ENCODE measurements at regions not wholly inside any gene's neighbourhood (a gene's known extent, or its start where the extent isn't known, plus 50 kb on each side); places are given as distances from the start of the nearest gene placed in this dataset.
"Not testable (repeated sequence)": the region's sequence is repeated elsewhere in the genome, so short reads cannot be mapped to it uniquely, and the experiment has no call there.

DNA sequence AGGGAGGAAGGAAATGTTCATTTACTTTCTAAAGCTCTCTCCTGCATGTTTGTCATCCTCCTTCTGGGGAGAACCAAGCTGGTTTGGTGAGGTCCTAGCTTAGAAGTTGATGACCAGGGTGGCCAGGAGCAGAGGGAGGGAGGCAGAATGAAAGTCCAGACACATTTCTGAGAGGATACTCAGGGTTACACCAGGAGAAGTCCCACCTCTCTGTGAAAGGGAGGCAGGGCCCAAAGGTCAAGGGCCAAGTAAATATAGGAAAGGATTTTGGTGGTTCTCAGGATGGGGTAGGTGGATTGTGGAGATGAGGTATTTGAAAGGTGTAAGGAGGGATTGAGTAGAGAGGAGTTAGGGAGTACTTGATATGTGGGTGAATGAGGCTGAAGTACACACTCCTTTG lies 58.0 kb upstream of the FBXO11 start:
- DNase-seq: no peak

- no peak for DNase-seq
Observed at GRCh38 chr2:47964722-47965434, 58.6 kb upstream of the FBXO11 start.

DNA sequence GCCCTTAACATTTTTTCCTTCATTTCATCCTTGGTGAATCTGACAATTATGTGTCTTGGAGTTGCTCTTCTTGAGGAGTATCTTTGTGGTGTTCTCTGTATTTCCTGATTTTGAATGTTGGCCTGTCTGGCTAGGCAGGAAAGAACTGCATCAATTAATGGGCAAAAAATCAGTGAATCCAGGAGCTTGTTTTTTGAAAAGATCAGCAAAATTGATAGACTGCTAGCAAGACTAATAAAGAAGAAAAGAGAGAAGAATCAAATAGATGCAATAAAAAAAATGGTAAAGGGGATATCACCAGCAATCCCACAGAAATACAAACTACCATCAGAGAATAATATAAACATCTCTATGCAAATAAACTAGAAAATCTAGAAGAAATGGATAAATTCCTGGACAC lies 70.4 kb upstream of the FBXO11 start:
- not testable (repeated sequence) for DNase-seq

DNA sequence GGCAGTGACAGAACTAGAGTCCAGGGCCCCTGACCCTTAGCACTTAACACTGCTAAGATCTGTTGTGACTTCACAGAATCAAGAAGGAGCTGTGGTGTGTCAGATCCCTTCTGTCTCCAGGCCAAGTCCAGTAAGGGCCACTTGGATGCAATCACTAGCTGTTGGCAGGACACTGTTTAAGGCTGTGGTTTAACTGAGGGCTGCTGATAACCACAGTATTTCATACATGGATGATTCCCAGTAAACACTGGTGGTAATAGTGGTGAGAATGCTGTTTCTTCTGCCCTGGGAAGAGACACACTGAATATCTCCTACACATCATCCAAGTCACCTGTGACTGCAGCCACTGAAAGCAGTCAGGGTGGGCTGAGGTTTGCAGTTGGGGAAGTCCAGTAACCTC lies 77.7 kb upstream of the FBXO11 start:
- no peak for DNase-seq

DNA sequence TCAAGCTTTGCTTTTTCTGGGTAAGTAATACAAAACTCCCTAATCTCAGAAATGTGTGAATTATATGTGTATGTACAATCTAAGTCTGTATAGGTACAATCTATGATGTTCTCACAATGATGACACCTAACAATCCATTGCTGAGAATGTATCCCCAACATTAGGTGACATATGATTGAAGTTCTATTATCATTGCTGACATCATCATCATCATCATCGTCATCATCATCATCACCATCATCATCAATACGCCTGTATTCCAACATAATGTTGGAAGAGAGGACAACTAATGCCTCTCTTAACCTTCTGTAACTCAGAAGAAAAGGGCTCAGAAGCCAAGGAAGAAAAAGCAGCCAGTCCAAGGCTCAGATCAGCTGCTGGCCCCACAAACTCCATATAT lies 84.2 kb upstream of the FBXO11 start:
- DNase-seq: no peak

DNA sequence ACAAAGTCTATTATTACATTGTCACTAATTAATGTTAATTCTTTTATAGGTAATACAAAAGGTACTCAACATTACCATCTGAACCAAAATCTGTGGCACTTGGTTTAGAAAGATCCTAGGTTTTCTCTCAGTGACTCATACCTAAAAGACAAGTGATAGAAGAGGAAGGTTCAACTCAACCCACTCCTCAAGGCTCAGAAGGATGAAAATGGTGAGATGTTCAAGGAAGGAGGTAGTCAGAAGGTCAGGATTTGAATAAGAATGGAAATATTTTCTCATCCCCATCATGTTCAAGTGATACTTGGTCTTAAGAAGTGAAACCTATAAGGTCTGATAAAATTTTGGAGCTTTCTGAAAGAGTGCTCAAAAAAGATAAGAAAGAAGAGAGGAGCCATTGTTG lies 86.4 kb upstream of the FBXO11 start:
- DNase-seq: no peak

- DNase-seq: no peak
Observed at GRCh38 chr2:47996808-47997207, 90.5 kb upstream of the FBXO11 start.

DNA sequence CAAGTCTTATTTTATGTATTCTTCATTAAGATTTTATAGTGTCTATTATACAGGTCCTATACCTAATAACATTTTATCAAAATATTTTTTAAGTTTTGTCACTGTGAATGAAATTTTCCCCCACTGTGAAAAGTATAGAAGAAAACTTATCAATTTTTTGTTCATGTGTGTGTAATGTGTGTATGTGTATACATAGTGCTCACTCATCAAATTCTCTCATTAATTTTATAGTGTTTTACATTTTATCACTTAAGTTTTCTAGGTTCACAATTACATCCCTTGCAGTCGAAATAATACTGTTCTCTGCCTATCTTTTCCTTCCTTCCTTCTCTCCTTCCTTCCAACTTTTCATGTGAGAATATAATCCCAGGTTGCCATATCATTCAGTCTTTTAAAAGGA lies 93.2 kb upstream of the FBXO11 start:
- DNase-seq: no peak

- DNase-seq: no peak
Observed at GRCh38 chr2:48001498-48001897, 95.2 kb upstream of the FBXO11 start.

GRCh38 chr2:48006094-48006493 lies 99.8 kb upstream of the FBXO11 start:
- DNase-seq: no peak

GRCh38 chr2:48007699-48008268 lies 101.5 kb upstream of the FBXO11 start:
- no peak for DNase-seq

- DNase-seq: no peak
Observed at GRCh38 chr2:48009256-48009655, 103.0 kb upstream of the FBXO11 start.

DNA sequence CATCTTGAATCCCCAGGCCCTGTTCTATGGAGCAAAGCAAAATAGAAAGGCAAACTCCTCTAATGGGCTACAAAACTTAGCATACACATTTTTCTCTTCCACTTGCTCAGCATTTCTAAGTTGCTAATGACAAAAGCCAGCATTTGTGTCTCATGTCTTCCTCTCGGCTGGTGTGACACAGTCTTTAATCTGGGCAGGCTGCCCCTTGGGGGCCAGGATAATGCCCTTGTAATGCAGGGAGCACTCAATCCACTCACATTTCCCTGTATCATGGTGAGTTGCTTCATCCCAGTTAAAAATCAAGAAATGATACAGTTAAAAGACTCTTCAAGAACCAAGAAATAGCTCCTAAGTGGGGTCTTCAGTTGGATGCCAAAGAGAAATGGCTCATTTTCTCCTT lies 109.1 kb upstream of the FBXO11 start:
- DNase-seq: no peak

DNA sequence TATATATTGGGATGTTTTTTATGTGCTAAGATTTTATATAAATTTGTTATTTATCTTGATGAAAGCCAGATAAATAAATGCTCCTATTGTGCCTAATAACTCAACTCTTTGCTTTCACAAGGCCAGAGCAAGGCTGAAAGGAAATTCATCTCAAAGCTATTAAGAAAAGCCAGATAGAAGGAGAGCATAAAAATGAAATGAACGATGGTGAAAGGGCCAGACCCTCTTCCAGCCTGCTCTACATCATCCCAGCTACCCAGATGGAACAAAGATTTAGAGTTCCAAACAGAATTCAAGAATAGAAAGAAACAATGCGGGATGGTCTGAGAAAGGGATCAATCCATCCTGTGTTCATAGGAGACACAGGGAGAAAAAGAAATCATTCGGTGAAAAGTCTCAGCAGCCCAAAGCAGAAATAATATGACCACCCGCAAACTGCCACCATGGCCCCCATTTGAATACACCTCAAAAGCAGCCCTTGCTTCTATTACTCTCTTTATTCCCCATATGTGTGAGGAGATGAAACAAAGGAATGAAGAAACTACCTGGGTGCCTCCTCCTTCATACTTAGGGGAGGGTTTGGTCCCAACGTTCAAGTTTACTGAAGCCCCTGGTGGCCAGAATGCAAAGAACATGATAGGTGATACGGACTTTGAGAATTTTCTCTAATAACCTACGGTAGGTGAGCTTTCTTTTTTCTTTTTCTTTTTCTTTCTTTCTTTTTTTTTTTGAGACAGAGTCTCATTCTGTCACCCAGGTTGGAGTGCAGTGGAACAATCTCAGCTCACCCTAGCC lies 110.1 kb upstream of the FBXO11 start:
- DNase-seq: no peak

- no peak for DNase-seq
Observed at GRCh38 chr2:48017136-48017535, 110.8 kb upstream of the FBXO11 start.

- no peak for DNase-seq
Observed at GRCh38 chr2:48018480-48018879, 112.2 kb upstream of the FBXO11 start.

DNA sequence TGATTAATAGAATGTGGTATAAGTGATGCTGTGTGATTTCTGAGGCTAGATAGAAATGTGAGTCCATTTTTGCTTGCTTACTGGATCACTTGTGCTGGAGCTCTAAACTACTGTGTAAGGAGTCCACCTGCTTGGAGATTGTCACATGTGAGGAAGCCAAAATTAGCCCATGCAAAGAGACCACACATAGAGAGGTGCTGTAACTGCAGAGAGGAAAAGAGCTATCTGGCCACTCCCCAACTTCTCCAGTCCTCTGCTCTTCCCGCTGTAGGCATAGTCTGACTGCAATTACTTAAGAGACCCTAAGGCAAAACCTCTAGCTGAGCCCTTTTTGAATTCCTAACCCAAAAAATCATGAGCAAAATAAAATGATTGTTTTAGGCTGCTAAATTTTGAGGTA lies 120.6 kb upstream of the FBXO11 start:
- no peak for DNase-seq

DNA sequence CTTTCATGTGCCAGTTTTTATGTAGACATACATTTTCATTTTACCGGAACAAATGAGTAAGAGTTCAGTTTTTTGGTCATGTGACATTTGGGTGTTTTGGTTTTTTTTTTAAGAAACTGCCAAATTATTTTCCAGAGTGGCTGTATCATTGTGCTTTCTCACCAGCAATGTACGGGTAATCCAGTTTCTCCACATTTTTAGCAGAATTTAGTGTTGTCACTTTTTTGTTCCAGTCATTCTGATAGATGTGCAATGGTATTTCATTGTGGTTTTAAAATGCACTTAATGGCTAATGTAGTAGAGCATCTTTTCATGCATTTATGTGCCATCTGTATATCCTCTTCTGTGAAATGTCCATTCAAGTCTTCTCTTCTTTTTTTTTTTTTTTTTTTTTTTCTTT lies 126.5 kb upstream of the FBXO11 start:
- no peak for DNase-seq

DNA sequence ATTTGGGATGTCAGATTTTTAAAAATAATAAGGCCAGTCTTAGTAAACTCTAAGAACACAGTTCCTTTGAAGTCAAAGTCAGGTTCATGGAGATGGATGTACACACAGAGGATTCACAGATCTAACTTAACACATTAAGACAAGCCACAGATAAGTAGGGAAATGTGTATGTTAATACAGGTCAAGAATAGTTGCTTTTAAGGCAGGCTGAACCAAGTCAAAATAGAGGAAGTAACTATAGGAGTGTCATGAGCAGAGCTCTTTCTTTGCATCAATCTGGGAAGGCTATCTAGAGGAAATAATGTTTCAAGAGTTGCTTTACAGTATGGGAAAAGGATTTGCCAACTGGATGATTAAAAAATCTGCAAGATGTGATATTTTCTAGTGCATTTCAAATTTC lies 128.0 kb upstream of the FBXO11 start:
- no peak for DNase-seq

- DNase-seq: no peak
Observed at GRCh38 chr2:48036312-48036711, 130.0 kb upstream of the FBXO11 start.

GRCh38 chr2:48039209-48039990 lies 133.1 kb upstream of the FBXO11 start:
- DNase-seq: no peak

DNA sequence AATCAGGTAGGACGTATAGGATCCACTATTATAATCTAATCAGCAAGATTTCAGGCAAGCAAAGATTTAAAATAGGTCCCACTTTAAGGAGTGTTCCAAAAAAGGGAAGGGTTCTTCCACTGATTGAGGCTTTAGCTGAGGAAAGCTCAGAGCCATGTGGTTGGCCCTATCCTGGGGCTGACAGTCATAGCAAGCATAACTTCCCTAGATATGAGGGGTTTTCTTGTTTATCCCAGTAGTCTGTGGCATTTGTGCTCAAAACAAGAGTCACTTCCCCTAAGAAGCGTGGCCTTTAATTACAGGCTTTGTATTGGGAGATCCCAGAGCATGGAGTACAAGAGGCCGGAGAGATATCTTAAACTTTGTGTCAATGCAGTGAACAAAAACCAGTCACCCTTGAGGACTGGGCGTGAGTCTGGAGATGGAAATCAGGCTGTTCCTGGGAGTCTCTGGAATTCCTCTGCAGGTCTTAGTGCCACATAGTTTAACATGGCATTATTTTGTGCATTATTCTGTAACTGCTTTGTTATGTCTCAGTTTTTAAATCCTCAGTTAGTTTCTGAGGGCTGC lies 136.9 kb upstream of the FBXO11 start:
- no peak for DNase-seq

GRCh38 chr2:48043746-48044145 lies 137.4 kb upstream of the FBXO11 start:
- no peak for DNase-seq
